Kidney (tissue), 13 donors: ENCODE measurements at regions not wholly inside any gene's neighbourhood (a gene's known extent, or its start where the extent isn't known, plus 50 kb on each side); places are given as distances from the start of the nearest gene placed in this dataset.

Experiments used
- DNase-seq, 5 donors: peaks; one replicate each; pipeline ENCODE4 v3.0.0-alpha.2; 2013 to 2020
- FAIRE-seq: peaks from 2 replicates; lab custom pipeline; 2012; peaks lifted over from hg19 to GRCh38; lab: Jason Lieb, UNC
- H3K27ac ChIP-seq, 2 donors: one replicate each; pipeline ENCODE4 v1.7.0; 2013; ENCODE audit warnings: low read depth in 2 of 2, low read length in 2 of 2, inconsistent platforms in 1 of 2
- H3K27me3 ChIP-seq: one replicate; pipeline ENCODE4 v1.7.1; 2013; ENCODE audit warnings: low read length, inconsistent platforms; ENCODE audit not compliant: control insufficient read depth, insufficient read depth
- H3K36me3 ChIP-seq, 3 donors: one replicate each; pipeline versions ENCODE4 v1.7.0 to v1.7.1; 2013; ENCODE audit warnings: low read length in 3 of 3, control low read depth in 1 of 3, inconsistent platforms in 1 of 3; ENCODE audit not compliant: insufficient read depth in 3 of 3, control insufficient read depth in 2 of 3
- H3K4me1 ChIP-seq, 3 donors: one replicate each; pipeline versions ENCODE4 v1.7.0 to v1.7.1; 2013; ENCODE audit warnings: low read length in 3 of 3, inconsistent platforms in 1 of 3, low read depth in 1 of 3; ENCODE audit not compliant: control insufficient read depth in 2 of 3, insufficient read depth in 2 of 3
- H3K4me3 ChIP-seq, 3 donors: one replicate each; pipeline versions ENCODE4 v1.7.0 to v1.8.1; 2013; ENCODE audit warnings: low read length in 3 of 3, control low read depth in 1 of 3, inconsistent platforms in 1 of 3
- H3K9ac ChIP-seq, 3 donors: one replicate each; pipeline versions ENCODE4 v1.7.0 to v1.7.1; 2013; ENCODE audit warnings: low read length in 3 of 3, control low read depth in 1 of 3, inconsistent platforms in 1 of 3
- H3K9me3 ChIP-seq, 3 donors: one replicate each; pipeline versions ENCODE4 v1.7.0 to v1.7.1; 2013; ENCODE audit warnings: low read length in 3 of 3, control low read depth in 1 of 3, inconsistent platforms in 1 of 3; ENCODE audit not compliant: control insufficient read depth in 2 of 3, insufficient read depth in 1 of 3
- intact Hi-C: fragments of 100-400 bp; cut with DNase I; formaldehyde crosslinking; loops from one replicate; pipeline ENCODE4 v1.11.1; 2022
- TF ChIP-seq, protein P1 (sequence below): IDR thresholded peaks from 3 replicates; pipeline ENCODE4 v1.5.1; 2012; ENCODE audit warnings: mild to moderate bottlenecking, moderate library complexity, borderline replicate concordance; ENCODE audit not compliant: insufficient read depth; ENCODE audit errors: extremely low read depth
- donor health status: control.
- donor health status: control.
- donor health status: control.
- donor health status: control.
- donor health status: control.
- donor health status: DM: yes; HTN: yes; CAD: no.
- donor health status: Normal renal cell carcinoma (clear cell type).

DNA sequence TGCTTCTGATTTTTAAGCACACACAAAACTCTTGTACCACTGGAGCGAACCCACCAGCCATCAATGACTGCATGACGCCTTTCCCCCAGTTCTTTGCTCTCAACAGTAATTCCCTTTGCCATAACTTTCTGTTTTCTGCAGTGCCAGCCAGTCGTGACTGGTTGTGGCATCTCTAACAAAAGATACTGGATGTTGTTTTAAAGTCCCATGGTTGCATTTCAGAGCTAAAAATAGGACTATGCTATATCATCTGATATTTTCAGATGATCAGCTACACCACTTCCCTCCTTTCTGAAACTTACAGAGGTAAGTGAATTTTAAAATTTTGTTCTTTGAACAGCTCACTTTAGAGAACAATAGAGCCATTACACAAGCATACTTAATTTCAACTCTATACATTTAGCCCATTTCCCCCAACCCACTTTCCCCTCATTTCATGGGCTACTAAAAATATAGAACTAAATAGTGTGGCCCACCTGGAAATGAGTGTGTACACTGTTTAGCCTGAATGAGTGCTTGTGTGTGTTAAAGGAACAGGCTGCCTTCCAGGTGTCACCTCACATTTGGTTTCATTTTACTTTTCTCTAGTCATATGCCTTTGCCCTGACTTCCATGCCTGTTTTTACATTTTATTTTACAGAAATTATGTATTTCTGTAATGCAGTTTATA is 136.9 kb upstream of the ZC3H12C start:
- DNase-seq (no peak), FAIRE-seq (no peak)
- Histone ChIP-seq H3K4me1 (no peaks in the 10 kb centered on the region), H3K9me3 (no peaks in the 10 kb centered on the region), H3K27me3 (no peaks in the 10 kb centered on the region), H3K4me3 (no peak overlapping the region), H3K9ac (no peak overlapping the region), H3K27ac (no peak overlapping the region), H3K36me3 (no peaks in the 10 kb centered on the region)
- TF ChIP-seq, protein P1, sequence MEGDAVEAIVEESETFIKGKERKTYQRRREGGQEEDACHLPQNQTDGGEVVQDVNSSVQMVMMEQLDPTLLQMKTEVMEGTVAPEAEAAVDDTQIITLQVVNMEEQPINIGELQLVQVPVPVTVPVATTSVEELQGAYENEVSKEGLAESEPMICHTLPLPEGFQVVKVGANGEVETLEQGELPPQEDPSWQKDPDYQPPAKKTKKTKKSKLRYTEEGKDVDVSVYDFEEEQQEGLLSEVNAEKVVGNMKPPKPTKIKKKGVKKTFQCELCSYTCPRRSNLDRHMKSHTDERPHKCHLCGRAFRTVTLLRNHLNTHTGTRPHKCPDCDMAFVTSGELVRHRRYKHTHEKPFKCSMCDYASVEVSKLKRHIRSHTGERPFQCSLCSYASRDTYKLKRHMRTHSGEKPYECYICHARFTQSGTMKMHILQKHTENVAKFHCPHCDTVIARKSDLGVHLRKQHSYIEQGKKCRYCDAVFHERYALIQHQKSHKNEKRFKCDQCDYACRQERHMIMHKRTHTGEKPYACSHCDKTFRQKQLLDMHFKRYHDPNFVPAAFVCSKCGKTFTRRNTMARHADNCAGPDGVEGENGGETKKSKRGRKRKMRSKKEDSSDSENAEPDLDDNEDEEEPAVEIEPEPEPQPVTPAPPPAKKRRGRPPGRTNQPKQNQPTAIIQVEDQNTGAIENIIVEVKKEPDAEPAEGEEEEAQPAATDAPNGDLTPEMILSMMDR: no peak
- intact Hi-C loops: no loop called here

GRCh38 chr11:109957000-109957399 is 136.2 kb upstream of the ZC3H12C start:
- TF ChIP-seq, protein P1: no peak
- Histone ChIP-seq H3K9ac (no peak overlapping the region), H3K9me3 (no peaks in the 10 kb centered on the region), H3K36me3 (no peaks in the 10 kb centered on the region), H3K27me3 (no peaks in the 10 kb centered on the region), H3K4me3 (no peak overlapping the region), H3K4me1 (no peaks in the 10 kb centered on the region), H3K27ac (no peak overlapping the region)
- FAIRE-seq (no peak), DNase-seq (no peak)
- intact Hi-C loops: no loop called here

DNA sequence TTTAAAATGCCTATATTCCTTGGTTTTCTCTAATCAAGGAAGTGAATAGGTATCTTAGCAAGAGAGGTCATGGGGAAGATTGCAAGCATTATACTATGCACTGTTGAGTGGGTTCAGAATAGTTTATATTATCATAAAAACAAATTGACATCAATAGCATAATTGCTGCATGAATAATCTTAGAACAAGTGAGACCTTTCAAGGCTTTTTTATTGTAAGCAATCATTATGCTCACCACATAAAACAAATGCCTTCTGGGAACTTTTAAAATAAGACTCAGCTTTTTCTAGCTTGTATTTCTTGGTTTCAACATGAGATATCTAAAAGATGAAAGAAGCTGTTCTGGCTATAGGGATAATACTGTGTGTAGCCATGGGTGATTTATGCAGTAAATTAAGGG is 135.6 kb upstream of the ZC3H12C start:
- Histone ChIP-seq H3K27ac (no peak overlapping the region), H3K9ac (no peak overlapping the region), H3K36me3 (no peaks in the 10 kb centered on the region), H3K27me3 (no peaks in the 10 kb centered on the region), H3K4me1 (no peaks in the 10 kb centered on the region), H3K4me3 (no peak overlapping the region), H3K9me3 (no peaks in the 10 kb centered on the region)
- TF ChIP-seq, protein P1: no peak
- intact Hi-C loops: no loop called here
- FAIRE-seq (no peak), DNase-seq (no peak)
